GM21390 (cell line): ENCODE measurements at regions not wholly inside any gene's neighbourhood (a gene's known extent, or its start where the extent isn't known, plus 50 kb on each side); places are given as distances from the start of the nearest gene placed in this dataset.
"Not testable (repeated sequence)": the region's sequence is repeated elsewhere in the genome, so short reads cannot be mapped to it uniquely, and the experiment has no call there.

Experiments
- ATAC-seq: cut with Tn5 transposase; IDR thresholded peaks from one replicate; pipeline ENCODE4 v1.9.1; 2021; ENCODE audit not compliant: unreplicated experiment

- ATAC-seq = no peak
Observed at GRCh38 chr2:57681650-57682049, 365.0 kb upstream of the VRK2 start.

- no peak for ATAC-seq
Observed at GRCh38 chr2:57685032-57685431, 361.6 kb upstream of the VRK2 start.

DNA sequence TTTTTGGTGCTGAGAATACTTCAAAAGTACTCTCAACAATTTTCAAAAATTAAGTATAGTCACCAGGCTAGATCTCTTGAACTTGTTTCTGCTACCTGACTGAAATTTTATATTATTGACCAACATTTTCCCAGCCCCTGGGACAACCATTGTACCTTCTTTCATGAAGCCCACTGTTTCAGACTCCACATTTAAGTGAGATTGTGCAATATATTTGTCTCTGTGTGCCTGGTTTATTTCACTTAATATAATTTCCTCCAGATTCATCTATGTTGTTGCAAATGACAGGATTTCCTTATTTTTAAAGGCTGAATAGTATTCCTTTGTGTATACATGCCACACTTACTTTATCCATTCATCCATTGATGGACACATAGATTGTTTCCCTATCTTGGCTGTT, 354.2 kb upstream of the VRK2 start:
- no peak for ATAC-seq

GRCh38 chr2:57693177-57693576, 353.4 kb upstream of the VRK2 start:
- ATAC-seq = no peak

DNA sequence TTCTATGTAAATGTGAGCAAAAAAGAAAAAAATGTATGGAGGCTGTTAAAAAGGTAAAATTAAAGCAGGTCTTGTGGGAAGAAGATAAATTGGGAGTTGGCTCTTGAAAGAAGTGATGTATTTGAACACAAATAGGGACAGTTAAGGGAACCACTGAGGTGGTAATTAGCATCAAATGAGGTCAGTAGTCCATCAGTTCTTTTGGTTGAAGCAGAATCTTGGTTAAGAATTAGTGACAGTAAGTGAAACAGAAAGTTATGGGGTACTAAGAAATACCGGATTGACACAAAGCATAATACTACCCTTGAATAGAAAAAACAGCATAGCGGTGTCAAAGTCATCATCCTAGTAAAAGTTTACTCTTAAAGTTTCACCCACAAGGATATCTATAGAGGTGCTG, 352.6 kb upstream of the VRK2 start:
- ATAC-seq = no peak

DNA sequence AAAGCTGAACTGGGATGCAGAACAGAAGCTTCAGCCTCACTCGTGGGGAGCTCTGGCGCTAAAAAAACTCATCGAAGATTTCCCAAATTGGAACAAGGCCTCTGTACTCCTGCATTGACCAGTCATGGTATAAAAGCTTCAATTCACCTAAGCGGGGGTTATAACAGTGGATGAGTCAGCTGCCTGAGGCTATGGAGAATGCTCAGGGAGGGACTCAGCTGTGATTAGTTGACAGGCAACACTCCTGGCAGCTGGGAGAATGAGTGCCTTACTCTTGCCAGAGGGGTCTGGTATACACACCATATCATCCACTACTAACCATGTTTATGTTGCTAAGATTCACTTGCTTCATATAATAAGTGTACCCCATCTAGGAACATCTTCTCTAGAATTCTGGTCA, 350.6 kb upstream of the VRK2 start:
- ATAC-seq = no peak

DNA sequence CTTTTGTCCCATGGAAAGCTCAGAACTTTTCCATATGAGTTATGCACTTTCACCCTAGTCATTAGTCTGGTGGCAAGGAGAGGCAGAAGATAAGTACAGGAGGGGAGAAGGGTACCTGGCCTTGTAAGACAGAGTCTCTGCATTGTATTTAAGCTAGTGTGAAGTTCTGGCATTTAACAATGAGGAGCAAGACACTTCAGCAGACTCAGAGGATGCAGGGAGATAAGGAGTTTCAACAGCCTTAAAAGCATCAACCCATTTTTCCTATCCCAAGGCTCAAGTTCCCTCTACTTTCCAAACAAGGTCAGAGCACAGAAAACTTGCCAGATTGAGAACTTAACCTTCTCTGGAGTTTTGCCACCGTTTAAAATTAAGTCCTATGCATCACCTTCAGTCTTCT, 348.2 kb upstream of the VRK2 start:
- ATAC-seq = no peak

DNA sequence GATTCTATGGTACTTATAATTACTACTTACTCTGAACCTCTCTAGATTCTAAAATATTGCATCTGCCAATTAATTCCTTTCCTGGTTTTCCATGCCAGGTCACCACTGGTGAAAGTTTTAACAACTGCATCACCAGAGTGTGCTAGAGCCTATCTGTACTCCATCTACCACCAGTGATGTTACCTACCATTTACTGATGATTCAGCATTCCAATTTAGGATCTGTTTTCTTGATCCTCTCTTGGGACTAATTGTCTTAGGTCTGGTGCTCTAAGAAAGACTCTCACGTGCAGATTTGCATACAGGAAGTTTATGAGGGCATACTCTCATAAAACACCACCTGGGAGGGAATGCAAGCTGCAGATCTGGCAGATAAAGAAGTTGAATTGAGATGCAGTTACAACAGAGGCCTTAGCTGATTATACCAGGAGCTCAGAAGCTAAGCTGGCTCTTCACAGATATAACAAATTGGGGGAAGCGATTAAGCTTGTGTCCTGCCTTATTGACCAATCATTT, 347.6 kb upstream of the VRK2 start:
- ATAC-seq = no peak

DNA sequence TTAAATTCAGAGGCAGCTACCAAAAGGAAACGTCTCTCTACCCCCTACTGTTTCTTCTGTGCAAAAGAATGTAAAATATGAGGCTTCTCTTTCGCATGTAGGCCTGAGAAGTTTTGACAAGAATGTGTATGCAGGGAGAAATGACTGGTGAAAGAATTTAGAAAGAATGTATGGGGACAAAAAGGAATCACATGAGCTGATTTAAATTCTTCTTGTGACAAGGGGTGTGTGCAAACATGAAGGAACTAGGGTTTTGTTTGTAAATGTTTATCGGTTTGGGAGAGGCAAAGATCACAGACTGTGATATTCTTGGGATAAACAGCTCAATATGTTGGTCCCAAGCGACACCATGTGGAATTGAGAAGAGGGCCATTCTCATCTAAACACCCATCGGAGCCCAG, 345.2 kb upstream of the VRK2 start:
- ATAC-seq = no peak

- ATAC-seq = no peak
Observed at GRCh38 chr2:57703407-57703806, 343.2 kb upstream of the VRK2 start.

- ATAC-seq = not testable (repeated sequence)
Observed at GRCh38 chr2:57707794-57708193, 338.8 kb upstream of the VRK2 start.

DNA sequence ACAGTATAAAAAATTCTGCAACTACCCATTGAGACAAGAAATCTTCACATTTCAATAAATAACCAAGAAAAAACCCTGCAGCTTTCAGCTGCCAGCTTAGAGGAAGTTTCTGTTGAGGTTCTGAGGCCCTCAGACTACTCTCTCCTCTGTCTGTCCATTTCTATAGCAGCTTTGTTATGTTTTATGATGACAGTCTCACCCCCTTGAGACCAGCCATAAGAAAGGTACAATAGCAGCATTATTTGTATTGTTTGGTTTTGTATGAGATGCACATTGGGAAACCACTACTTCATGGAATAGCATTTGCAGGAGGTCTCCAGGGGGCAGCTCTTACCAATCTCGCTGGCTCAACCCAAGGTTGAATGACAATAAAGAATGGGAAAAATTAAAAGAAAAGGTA, 334.6 kb upstream of the VRK2 start:
- no peak for ATAC-seq

- ATAC-seq = peak; percentile 99
Observed at GRCh38 chr2:57720728-57721627, 325.6 kb upstream of the VRK2 start.

DNA sequence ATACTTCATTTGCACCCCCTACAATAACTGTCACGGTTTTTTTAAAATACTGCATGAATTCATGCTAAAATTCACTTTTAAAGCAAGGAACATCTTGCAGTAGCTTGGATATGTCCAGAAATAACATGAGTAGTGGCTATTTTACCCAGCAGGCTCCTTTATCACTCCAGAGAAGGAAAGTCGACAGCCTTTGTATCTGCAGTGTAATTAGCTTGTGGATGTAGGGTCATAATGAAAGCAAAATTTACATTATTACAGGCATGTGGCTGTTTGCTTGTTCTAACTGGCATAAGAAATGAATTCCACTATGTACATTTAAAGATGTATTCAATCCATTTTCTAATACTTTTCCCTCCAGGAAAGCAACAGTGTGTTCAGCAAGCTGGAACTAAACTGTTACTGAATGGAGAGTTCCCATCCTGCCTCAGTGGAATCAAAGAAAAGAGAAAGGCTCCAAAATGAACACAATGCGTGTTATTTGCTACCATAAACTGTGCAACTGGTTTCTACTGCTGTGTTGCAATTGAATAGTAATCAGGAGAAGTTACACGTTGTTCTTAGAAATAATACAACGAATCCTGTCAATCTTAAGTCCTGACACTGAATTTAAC, 321.2 kb upstream of the VRK2 start:
- ATAC-seq = no peak

- peak; percentile 79 for ATAC-seq
Observed at GRCh38 chr2:57726294-57726693, 320.3 kb upstream of the VRK2 start.

DNA sequence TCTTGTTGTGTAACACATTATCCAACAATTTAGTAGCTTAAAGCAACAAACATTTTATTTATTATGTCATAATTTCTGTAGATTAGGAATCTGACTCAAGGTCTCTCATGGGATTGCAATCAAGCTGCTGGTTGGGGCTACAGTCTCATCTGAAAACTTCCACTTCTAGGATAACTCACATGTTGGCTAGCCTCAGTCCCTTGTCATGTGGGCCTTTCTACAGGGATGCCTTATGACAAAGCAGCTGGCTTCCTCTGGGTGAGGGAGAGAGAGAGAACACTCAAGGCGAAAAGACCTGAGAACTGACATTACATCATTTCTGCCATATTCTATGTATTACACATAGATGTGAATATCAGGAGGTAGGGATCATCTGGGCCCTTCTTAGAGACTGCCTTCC, 317.9 kb upstream of the VRK2 start:
- ATAC-seq = no peak

DNA sequence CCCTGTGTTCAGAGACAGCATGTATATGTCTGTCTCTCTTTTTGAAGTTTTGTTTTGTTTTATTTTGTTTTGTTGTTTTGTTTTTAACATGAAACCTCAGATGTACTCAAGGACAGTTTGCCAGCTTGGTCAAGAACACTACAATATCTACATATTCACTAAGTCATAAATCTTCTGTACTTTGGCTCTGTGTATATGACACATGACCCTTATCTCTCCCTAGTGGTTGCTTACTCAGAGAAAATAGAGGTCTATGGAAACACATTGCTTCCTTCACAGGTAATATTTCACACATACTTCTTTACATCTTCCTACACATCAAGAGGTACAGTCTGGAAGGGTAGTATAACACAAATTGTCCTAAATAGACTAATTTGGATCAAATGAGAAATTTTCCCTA, 312.6 kb upstream of the VRK2 start:
- no peak for ATAC-seq

DNA sequence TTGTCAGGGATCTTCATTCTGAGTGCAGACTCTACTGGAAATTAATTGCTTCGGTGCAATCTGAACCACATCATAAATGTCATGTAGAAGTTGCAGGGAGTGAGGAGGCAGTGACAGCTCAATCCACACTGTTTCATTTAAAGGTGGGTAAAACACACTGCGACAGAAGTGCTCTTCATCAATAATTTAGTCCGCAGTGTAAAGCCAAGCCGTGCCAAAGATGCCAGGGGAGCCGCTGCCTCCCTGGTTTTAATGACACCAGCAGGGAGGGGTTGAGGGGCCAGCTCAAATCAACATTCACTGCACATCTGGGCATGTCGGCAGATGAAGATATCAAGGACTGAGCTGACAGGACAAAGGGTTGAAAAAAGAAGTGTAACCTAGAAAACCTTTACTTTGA, 305.7 kb upstream of the VRK2 start:
- ATAC-seq = no peak

- no peak for ATAC-seq
Observed at GRCh38 chr2:57753636-57754035, 293.0 kb upstream of the VRK2 start.

GRCh38 chr2:57758686-57759085, 287.9 kb upstream of the VRK2 start:
- ATAC-seq = no peak

DNA sequence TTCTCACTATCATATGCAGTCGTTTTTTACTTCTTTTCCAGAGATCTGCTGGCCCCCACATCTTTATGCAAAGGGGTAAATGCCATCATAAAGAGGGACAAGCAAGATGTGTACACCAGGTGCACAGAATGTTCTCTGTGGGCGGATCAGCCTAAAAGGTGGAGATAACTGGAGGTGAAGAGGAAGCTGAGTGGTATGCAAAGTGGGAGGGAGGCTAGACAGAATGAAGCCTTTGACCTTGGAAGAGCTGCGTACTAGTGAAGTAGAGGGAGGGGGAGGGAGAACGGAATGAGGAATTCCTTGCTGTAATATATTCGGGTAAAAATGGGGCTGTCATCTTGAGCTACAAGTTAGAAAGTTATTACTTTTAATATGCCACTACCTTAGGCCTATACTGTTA, 287.5 kb upstream of the VRK2 start:
- no peak for ATAC-seq

GRCh38 chr2:57759822-57760300, 286.7 kb upstream of the VRK2 start:
- peak; percentile 86 for ATAC-seq
